ENCODE measurements at regions not wholly inside any gene's neighbourhood (a gene's known extent, or its start where the extent isn't known, plus 50 kb on each side); places are given as distances from the start of the nearest gene placed in this dataset.

DNA sequence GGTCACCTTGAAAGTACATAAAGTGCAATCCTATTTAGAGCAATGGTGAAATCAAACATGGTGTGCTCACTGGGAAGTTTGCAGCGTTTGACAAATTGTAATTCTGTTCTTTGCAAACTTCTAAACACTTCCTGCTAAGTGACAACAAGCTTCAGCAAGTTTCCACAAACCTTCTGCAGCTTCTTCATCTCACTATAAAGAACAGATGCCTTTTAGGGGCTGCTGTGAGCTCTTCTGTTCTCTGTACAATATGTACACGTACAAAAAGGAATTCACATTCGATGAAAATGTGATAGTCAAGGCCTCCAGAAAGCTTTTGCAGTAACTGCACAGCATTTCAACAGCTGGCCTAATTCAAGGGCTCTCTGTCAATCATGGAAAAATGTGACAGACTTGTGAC lies 543.1 kb downstream of the CETN3 start:
- CTCF ChIA-PET, result no interaction called here
- POLR2A ChIA-PET, result no interaction called here

GRCh38 chr5:89864941-89865340 lies 544.6 kb downstream of the CETN3 start:
- no peak overlapping the region for H3K4me3 Mint-ChIP-seq
- POLR2A ChIA-PET, result no interaction called here
- DNase-seq, result no peak
- no peaks in the 10 kb centered on the region for H3K27me3 Mint-ChIP-seq
- no peaks in the 10 kb centered on the region for H3K4me1 Mint-ChIP-seq
- H3K9me3 Mint-ChIP-seq, result no peaks in the 10 kb centered on the region
- no peak overlapping the region for H3K27ac Mint-ChIP-seq
- CTCF ChIA-PET, result no interaction called here
- no peaks in the 10 kb centered on the region for H3K36me3 Mint-ChIP-seq (ENCODE audit: low read depth)

More for the DNA sequence above, 543.1 kb downstream of the CETN3 start:
- Mint-ChIP-seq H3K4me1 (no peaks in the 10 kb centered on the region), H3K4me3 (no peak overlapping the region), H3K36me3 (ENCODE audit: low read depth) (no peaks in the 10 kb centered on the region), H3K27me3 (no peaks in the 10 kb centered on the region), H3K9me3 (no peaks in the 10 kb centered on the region), H3K27ac (no peak overlapping the region)
- DNase-seq, result no peak

DNA sequence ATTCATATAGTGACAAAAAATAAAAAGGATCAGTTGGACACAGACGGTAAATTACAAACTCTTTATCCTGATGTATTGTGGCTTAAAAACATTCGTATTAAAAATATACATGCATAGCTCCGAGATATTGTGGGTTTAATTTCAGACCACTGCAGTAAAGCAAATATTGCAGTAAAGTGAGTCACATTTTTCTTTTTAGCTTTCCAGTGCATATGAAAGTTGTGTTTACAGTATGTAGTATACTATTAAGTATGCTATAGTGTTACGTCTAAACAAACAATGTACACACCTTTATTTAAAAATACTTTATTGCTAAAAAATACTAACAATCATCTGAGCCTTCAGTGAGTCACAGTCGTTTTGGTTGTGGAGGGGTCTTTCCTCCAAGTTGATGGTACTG lies 551.8 kb downstream of the CETN3 start:
- H3K4me3 Mint-ChIP-seq, result no peak overlapping the region

DNA sequence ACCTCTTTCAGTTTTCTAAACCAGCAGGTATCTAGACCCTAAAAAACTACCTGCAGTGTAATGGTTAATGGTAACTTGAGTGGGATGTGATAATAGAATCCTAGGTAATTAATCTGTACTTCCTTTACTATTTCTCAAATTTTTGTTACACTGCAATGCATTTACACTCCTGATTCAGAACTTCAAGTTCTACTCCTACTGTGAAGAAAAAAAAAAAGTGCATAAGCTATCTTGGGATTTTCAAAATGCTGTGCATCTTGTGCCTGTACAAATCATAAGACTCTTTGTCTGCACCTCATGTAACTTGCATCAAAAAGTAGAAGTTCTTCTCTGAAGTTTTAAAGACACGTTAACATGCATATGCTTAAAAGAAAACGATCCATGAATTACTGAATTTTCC lies 554.1 kb downstream of the CETN3 start:
- H3K9me3 Mint-ChIP-seq, result no peaks in the 10 kb centered on the region
- no peaks in the 10 kb centered on the region for H3K27me3 Mint-ChIP-seq
- CTCF ChIA-PET, result no interaction called here
- no peak overlapping the region for H3K27ac Mint-ChIP-seq
- no peaks in the 10 kb centered on the region for H3K36me3 Mint-ChIP-seq (ENCODE audit: low read depth)
- no peak for DNase-seq
- POLR2A ChIA-PET, result no interaction called here
- no peaks in the 10 kb centered on the region for H3K4me1 Mint-ChIP-seq
- no peak overlapping the region for H3K4me3 Mint-ChIP-seq

More for the DNA sequence above, 551.8 kb downstream of the CETN3 start:
- no peaks in the 10 kb centered on the region for H3K9me3 Mint-ChIP-seq
- ChIA-PET POLR2A (no interaction called here), CTCF (no interaction called here)
- no peaks in the 10 kb centered on the region for H3K4me1 Mint-ChIP-seq
- no peaks in the 10 kb centered on the region for H3K27me3 Mint-ChIP-seq
- H3K36me3 Mint-ChIP-seq (ENCODE audit: low read depth), result no peaks in the 10 kb centered on the region
- no peak for DNase-seq
- no peak overlapping the region for H3K27ac Mint-ChIP-seq

DNA sequence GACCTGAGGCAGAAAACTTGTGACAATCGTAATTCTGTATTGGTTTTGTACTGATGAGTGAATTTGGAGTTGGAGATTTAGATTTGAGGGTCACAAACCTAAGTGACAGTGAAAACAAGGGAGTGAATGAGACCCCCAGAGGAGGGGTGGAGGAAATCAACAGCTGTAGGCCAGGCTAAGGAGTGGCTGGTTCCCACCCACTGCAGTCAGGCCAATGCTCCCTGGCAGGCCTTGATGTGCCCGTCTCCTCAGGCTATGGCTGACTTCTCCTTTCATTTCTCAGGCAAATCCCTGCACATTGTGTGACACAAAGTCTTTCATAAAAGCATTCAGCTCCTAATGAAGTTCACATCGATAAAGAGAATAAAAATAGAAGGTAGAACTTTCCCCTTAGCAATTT lies 557.6 kb downstream of the CETN3 start:
- Mint-ChIP-seq H3K9me3 (no peaks in the 10 kb centered on the region), H3K27ac (no peak overlapping the region), H3K27me3 (no peaks in the 10 kb centered on the region), H3K4me1 (no peaks in the 10 kb centered on the region), H3K36me3 (ENCODE audit: low read depth) (no peaks in the 10 kb centered on the region), H3K4me3 (no peak overlapping the region)
- no peak for DNase-seq
- ChIA-PET POLR2A (no interaction called here), CTCF (interaction anchor here (1.5 kb wide), 1 partner anchor 8 kb away, joined by 3 read pairs; no protein-coding TSS in a partner anchor)

- Mint-ChIP-seq H3K27ac (no peak overlapping the region), H3K36me3 (ENCODE audit: low read depth) (no peaks in the 10 kb centered on the region), H3K4me1 (no peaks in the 10 kb centered on the region), H3K9me3 (no peaks in the 10 kb centered on the region), H3K27me3 (no peaks in the 10 kb centered on the region), H3K4me3 (no peak overlapping the region)
- ChIA-PET POLR2A (no interaction called here), CTCF (interaction anchor here (1.5 kb wide), 1 partner anchor 9 kb away, joined by 3 read pairs; no protein-coding TSS in a partner anchor)
- no peak for DNase-seq
Measured at GRCh38 chr5:89850513-89850865, 559.1 kb downstream of the CETN3 start.

- POLR2A ChIA-PET, result no interaction called here
- no peaks in the 10 kb centered on the region for H3K9me3 Mint-ChIP-seq
- H3K27me3 Mint-ChIP-seq, result no peaks in the 10 kb centered on the region
- no peak overlapping the region for H3K27ac Mint-ChIP-seq
- H3K4me1 Mint-ChIP-seq, result no peaks in the 10 kb centered on the region
- H3K4me3 Mint-ChIP-seq, result no peak overlapping the region
- no peaks in the 10 kb centered on the region for H3K36me3 Mint-ChIP-seq (ENCODE audit: low read depth)
- CTCF ChIA-PET, result interaction anchor here (1.5 kb wide), 1 partner anchor 10 kb away, joined by 3 read pairs; no protein-coding TSS in a partner anchor
- DNase-seq, result no peak
Measured at GRCh38 chr5:89849830-89850512, 559.6 kb downstream of the CETN3 start.

DNA sequence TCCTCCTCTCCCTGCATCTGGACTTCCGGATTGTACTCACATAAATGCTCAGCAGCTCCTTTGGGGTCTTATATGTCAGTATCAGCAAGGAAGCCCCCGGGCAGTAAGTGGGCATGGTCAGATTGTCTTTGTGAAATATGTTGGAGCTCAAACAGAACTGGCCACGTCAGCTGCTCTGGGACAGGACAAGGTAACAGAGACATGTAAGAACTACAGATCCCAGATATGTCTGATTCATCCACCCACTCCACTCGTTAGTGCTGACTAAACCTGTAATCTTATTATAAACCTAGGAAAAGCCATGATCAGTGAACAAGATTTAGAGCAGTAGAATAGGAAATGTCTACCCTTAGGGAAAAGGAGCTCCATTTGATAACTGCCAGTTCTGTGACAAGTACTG lies 561.8 kb downstream of the CETN3 start:
- ChIA-PET CTCF (interaction anchor here (1.5 kb wide), 1 partner anchor 16 kb away, joined by 4 read pairs; no protein-coding TSS in a partner anchor), POLR2A (no interaction called here)
- no peaks in the 10 kb centered on the region for H3K9me3 Mint-ChIP-seq
- no peaks in the 10 kb centered on the region for H3K4me1 Mint-ChIP-seq
- no peaks in the 10 kb centered on the region for H3K36me3 Mint-ChIP-seq (ENCODE audit: low read depth)
- H3K4me3 Mint-ChIP-seq, result no peak overlapping the region
- DNase-seq, result no peak
- H3K27ac Mint-ChIP-seq, result no peak overlapping the region
- H3K27me3 Mint-ChIP-seq, result no peaks in the 10 kb centered on the region

DNA sequence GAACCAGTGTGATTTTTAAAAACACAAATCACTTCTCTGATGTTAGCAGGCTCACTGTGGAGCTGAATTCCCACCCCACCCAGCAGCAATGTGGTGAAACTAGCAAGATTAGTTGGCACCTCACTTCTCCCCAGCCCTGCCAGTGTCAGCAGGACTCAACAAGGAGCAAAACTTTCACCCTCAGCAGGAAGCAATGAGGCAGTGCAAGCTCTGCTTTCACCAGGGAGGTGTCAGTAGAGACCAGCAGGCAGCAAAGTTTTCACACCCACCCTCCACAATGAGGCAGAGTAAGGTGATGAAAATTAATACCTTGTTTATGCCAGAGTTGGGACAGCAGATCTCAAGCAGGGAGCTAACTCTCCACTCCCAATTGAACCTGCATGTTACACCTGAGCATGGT lies 565.0 kb downstream of the CETN3 start:
- H3K36me3 Mint-ChIP-seq (ENCODE audit: low read depth), result no peaks in the 10 kb centered on the region
- no peak overlapping the region for H3K4me3 Mint-ChIP-seq
- no peaks in the 10 kb centered on the region for H3K27me3 Mint-ChIP-seq
- ChIA-PET CTCF (no interaction called here), POLR2A (no interaction called here)
- H3K4me1 Mint-ChIP-seq, result no peaks in the 10 kb centered on the region
- no peaks in the 10 kb centered on the region for H3K9me3 Mint-ChIP-seq
- DNase-seq, result no peak
- H3K27ac Mint-ChIP-seq, result no peak overlapping the region

DNA sequence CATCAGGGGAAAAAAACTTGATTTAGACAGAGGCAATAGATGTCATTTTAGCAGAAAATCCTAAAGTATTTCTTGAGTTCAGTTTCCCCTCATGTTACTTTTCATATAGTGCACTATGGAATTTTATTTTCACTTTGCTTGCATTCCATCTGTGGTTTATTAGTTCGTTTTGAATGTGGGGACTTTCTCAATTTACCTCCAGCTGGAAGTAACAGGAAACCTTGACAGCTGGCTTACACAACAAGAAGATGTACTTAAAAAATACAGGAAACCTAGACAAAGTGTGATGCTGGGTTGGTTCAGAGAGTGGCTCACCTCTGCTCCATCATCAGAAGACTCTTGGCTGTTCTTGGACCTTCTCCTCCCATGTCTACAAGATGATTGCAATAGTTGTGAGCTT lies 567.0 kb downstream of the CETN3 start:
- Mint-ChIP-seq H3K9me3 (no peaks in the 10 kb centered on the region), H3K27ac (no peak overlapping the region), H3K27me3 (no peaks in the 10 kb centered on the region), H3K36me3 (ENCODE audit: low read depth) (no peaks in the 10 kb centered on the region), H3K4me3 (no peak overlapping the region), H3K4me1 (no peaks in the 10 kb centered on the region)
- DNase-seq, result no peak
- POLR2A ChIA-PET, result no interaction called here
- CTCF ChIA-PET, result no interaction called here

DNA sequence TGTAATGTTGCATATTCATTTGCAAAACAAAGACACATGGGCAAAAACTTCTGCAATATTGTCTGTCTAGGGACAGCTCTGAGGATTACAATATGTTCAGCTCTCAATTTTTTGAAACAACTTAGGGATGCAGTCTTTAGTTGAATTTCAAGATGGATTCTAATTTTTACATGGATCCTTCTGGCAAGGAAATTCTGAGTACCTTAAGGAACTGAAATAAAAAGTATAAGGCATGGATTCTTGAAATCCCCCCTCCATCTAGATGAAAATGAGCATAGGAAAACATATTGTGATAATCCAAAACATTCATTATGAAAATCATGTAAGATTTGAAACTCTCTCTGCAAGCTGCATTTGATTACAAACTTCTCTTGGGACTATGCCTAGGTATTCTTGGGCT lies 568.6 kb downstream of the CETN3 start:
- no peaks in the 10 kb centered on the region for H3K9me3 Mint-ChIP-seq
- ChIA-PET CTCF (no interaction called here), POLR2A (no interaction called here)
- H3K27me3 Mint-ChIP-seq, result no peaks in the 10 kb centered on the region
- DNase-seq, result no peak
- no peak overlapping the region for H3K4me3 Mint-ChIP-seq
- no peaks in the 10 kb centered on the region for H3K4me1 Mint-ChIP-seq
- no peaks in the 10 kb centered on the region for H3K36me3 Mint-ChIP-seq (ENCODE audit: low read depth)
- H3K27ac Mint-ChIP-seq, result no peak overlapping the region

DNA sequence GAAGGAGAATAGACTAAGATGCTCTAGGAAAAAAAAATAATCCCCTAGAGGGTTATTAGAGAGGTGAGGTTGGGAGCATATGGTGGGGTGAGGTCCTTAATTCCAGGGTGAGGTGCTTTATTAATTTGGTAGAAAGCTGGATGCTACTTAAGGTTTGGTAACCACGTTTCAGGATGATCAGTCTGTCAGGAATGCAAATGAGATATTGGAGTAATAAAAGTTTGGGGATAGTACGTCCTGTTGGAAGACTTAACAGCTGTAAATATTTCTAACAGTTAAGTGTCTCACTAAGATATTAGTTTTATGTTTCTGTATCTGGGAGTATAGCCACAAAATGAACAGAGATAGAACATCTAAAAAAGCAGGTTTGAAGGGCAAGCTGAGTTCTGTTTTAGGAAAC lies 578.9 kb downstream of the CETN3 start:
- no peak for DNase-seq
- H3K36me3 Mint-ChIP-seq (ENCODE audit: low read depth), result no peaks in the 10 kb centered on the region
- H3K27me3 Mint-ChIP-seq, result no peaks in the 10 kb centered on the region
- POLR2A ChIA-PET, result no interaction called here
- CTCF ChIA-PET, result interaction anchor here (0.8 kb wide), 1 partner anchor 78 kb away, joined by 3 read pairs; no protein-coding TSS in a partner anchor
- no peak overlapping the region for H3K27ac Mint-ChIP-seq
- H3K9me3 Mint-ChIP-seq, result peaks cover 4% of the 10 kb centered on the region
- H3K4me1 Mint-ChIP-seq, result no peaks in the 10 kb centered on the region
- H3K4me3 Mint-ChIP-seq, result no peak overlapping the region

- ChIA-PET POLR2A (no interaction called here), CTCF (no interaction called here)
- Mint-ChIP-seq H3K9me3 (peaks cover 6% of the 10 kb centered on the region), H3K4me1 (no peaks in the 10 kb centered on the region), H3K27me3 (no peaks in the 10 kb centered on the region), H3K27ac (no peak overlapping the region), H3K4me3 (no peak overlapping the region), H3K36me3 (ENCODE audit: low read depth) (no peaks in the 10 kb centered on the region)
- DNase-seq, result no peak
Measured at GRCh38 chr5:89827960-89828359, 581.6 kb downstream of the CETN3 start.

DNA sequence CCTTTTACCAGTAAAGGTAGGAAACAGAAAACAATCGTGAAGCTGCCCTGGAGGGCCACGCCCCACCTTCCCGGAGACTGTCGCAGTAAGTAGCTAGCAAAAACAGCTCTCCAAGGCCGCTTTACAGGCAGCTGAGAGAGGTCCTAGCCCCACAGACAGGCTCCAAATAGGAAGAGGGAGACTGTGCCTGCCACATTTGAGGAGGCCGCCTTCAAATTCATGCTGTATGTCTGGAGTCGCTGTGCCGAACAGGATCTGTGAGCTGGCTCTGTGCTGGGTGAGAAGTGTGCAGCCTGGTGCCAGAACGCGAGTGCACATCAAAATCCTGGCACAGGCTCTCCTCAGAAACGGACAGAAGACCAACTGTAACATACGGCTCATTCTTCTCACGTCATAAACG lies 582.2 kb downstream of the CETN3 start:
- no peaks in the 10 kb centered on the region for H3K27me3 Mint-ChIP-seq
- H3K27ac Mint-ChIP-seq, result no peak overlapping the region
- ChIA-PET CTCF (interaction anchor here (1.5 kb wide), 1 partner anchor 11 kb away, joined by 6 read pairs; no protein-coding TSS in a partner anchor), POLR2A (no interaction called here)
- no peaks in the 10 kb centered on the region for H3K36me3 Mint-ChIP-seq (ENCODE audit: low read depth)
- no peak for DNase-seq
- peaks cover 6% of the 10 kb centered on the region for H3K9me3 Mint-ChIP-seq
- H3K4me3 Mint-ChIP-seq, result no peak overlapping the region
- H3K4me1 Mint-ChIP-seq, result no peaks in the 10 kb centered on the region
